Ovary (tissue), 7 donors: ENCODE measurements at regions not wholly inside any gene's neighbourhood (a gene's known extent, or its start where the extent isn't known, plus 50 kb on each side); places are given as distances from the start of the nearest gene placed in this dataset.
"Not testable (repeated sequence)": the region's sequence is repeated elsewhere in the genome, so short reads cannot be mapped to it uniquely, and the experiment has no call there.

Source experiments
- DNase-seq, 5 donors: peaks; one replicate each; pipeline ENCODE4 v3.0.0-alpha.2; 2019 to 2020
- H3K27ac ChIP-seq, 2 donors: fragments of 200-600 bp; one replicate each; pipeline versions ENCODE4 v1.5.1 to v1.8.0; 2019 to 2022
- H3K27me3 ChIP-seq: fragments of 200-600 bp; one replicate; pipeline ENCODE4 v1.8.0; 2022
- H3K36me3 ChIP-seq: fragments of 200-600 bp; sonication (generic); one replicate; pipeline ENCODE4 v1.5.1; 2019
- H3K4me1 ChIP-seq: one replicate; pipeline ENCODE4 v1.8.1; 2013; ENCODE audit warnings: mild to moderate bottlenecking, moderate library complexity; ENCODE audit not compliant: insufficient read depth
- H3K4me3 ChIP-seq: fragments of 200-600 bp; sonication (generic); one replicate; pipeline ENCODE4 v1.5.1; 2017
- H3K9me3 ChIP-seq, 2 donors: fragments of 200-600 bp in 1 of 2; sonication (generic) in 1 of 2; one replicate each; pipeline versions ENCODE4 v1.5.1 to v1.8.1; 2013 to 2019; ENCODE audit warnings: mild to moderate bottlenecking in 1 of 2, moderate library complexity in 1 of 2
- EP300 ChIP-seq: sonication (generic); formaldehyde crosslinking; IDR thresholded peaks from one replicate; pipeline ENCODE4 v1.6.1; 2017; ENCODE audit warnings: antibody characterized with exemption
- POLR2A ChIP-seq: fragments of 450-650 bp; IDR thresholded peaks from one replicate; pipeline ENCODE4 v1.6.1; 2017; ENCODE audit warnings: antibody characterized with exemption, mild to moderate bottlenecking, moderate library complexity
- WGBS, 3 donors: extraction: QIAGEN DNeasy Blood & Tissue Kit in 1 of 3; methylation state at CpG; one replicate each; pipeline versions ENCODE4 v1.1.5 to v1.1.7; 2013 to 2017; 5-methylcytosine and 5-hydroxymethylcytosine counted together
- intact Hi-C, 4 donors: fragments of 100-400 bp; cut with DNase I; formaldehyde crosslinking; loops; one replicate each; pipeline versions ENCODE4 v1.11.0 to v1.15.1; 2022 to 2023
- TF ChIP-seq, protein P1 (sequence below), 3 donors: fragments of 450-650 bp in 2 of 3; fragments of 200-600 bp in 1 of 3; IDR thresholded peaks; one replicate each; pipeline versions ENCODE4 v1.5.1 to v1.8.0; 2016 to 2022; ENCODE audit warnings: antibody characterized with exemption in 3 of 3, mild to moderate bottlenecking in 1 of 3
- donor health status: DM: no; HTN: no; CAD: no; lungs with moderate emphysema.
- donor health status: DM: no; HTN: no; CAD: no.
- donor health status: Bipolar disorder and iron deficiency.
- donor health status: DM: no; HTN: no; CAD: no.
- donor health status: DM: yes; HTN: yes; CAD: no.

DNA sequence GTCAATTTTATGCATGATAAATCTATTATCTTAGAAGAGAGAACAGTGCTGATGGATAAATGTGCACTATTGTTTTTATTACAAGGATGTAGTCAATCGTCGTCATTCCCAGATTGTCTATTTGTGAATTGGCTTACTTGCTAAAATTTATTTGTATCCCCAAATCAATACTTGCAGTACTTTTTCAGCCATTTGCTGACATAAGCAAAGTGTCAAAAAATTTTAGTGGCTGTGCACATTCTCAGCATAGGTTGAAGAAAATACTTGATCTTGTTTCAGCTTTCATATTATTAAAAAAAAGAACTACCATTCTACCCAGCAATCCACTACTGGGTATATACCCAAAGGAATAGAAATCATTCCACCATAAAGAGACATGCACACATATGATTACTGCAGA lies 477.9 kb upstream of the CA10 start:
- TF ChIP-seq, protein P1, sequence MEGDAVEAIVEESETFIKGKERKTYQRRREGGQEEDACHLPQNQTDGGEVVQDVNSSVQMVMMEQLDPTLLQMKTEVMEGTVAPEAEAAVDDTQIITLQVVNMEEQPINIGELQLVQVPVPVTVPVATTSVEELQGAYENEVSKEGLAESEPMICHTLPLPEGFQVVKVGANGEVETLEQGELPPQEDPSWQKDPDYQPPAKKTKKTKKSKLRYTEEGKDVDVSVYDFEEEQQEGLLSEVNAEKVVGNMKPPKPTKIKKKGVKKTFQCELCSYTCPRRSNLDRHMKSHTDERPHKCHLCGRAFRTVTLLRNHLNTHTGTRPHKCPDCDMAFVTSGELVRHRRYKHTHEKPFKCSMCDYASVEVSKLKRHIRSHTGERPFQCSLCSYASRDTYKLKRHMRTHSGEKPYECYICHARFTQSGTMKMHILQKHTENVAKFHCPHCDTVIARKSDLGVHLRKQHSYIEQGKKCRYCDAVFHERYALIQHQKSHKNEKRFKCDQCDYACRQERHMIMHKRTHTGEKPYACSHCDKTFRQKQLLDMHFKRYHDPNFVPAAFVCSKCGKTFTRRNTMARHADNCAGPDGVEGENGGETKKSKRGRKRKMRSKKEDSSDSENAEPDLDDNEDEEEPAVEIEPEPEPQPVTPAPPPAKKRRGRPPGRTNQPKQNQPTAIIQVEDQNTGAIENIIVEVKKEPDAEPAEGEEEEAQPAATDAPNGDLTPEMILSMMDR (IDR thresholded peaks at IDR 0.05) = no peak
- TF ChIP-seq POLR2A (no peak), EP300 (no peak)
- no peak for DNase-seq

GRCh38 chr17:52606590-52606989 lies 448.1 kb upstream of the CA10 start:
- no peaks in the 10 kb centered on the region for H3K4me1 ChIP-seq
- 75 to 80% (median 75%) methylated on average over 2 of the region's 2 CpGs for WGBS, 3 donors
- H3K27me3 ChIP-seq = no peaks in the 10 kb centered on the region
- no peaks in the 10 kb centered on the region for H3K9me3 ChIP-seq
- H3K27ac ChIP-seq = no peak overlapping the region
- DNase-seq = no peak
- H3K36me3 ChIP-seq = no peaks in the 10 kb centered on the region
- TF ChIP-seq, protein P1 (IDR thresholded peaks at IDR 0.05) = no peak
- TF ChIP-seq POLR2A = no peak
- TF ChIP-seq EP300 = no peak
- H3K4me3 ChIP-seq = no peak overlapping the region
- intact Hi-C loops = no loop called here

More for the DNA sequence above, 477.9 kb upstream of the CA10 start:
- intact Hi-C loops = no loop called here
- H3K36me3 ChIP-seq = no peaks in the 10 kb centered on the region
- WGBS, 3 donors = 85 to 95% (median 93%) methylated on average over 2 of the region's 2 CpGs
- no peaks in the 10 kb centered on the region for H3K9me3 ChIP-seq
- no peak overlapping the region for H3K27ac ChIP-seq
- H3K4me3 ChIP-seq = no peak overlapping the region
- H3K27me3 ChIP-seq = no peaks in the 10 kb centered on the region
- H3K4me1 ChIP-seq = no peaks in the 10 kb centered on the region

GRCh38 chr17:52606098-52606497 lies 447.6 kb upstream of the CA10 start:
- Histone ChIP-seq H3K27me3 (no peaks in the 10 kb centered on the region), H3K27ac (no peak overlapping the region), H3K4me3 (no peak overlapping the region), H3K4me1 (no peaks in the 10 kb centered on the region), H3K9me3 (no peaks in the 10 kb centered on the region), H3K36me3 (no peaks in the 10 kb centered on the region)
- DNase-seq = no peak
- intact Hi-C loops = no loop called here
- 43 to 49% (median 48%) methylated on average over 2 of the region's 2 CpGs for WGBS, 3 donors
- TF ChIP-seq POLR2A (no peak), EP300 (no peak)
- TF ChIP-seq, protein P1 (IDR thresholded peaks at IDR 0.05) = no peak

DNA sequence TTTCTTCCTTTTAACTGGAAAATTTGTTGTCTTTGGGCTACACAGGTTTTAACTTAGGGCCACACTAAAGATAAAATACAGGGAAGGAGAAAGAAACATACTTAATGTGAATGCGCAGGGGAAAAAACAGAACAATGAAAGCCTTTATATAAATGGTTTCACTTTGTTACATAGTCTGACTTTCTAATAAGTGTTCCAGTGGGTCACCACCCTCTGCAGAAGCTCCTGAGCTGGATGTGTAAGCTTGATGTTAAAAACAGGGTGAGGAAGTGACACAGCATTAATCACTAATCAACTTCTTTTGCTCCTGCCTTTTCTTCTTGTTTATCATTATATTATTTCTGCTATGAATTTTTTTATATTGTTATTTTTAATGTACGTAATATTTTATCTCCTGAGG lies 445.6 kb upstream of the CA10 start:
- 46 to 48% (median 47%) methylated on average over 2 of the region's 2 CpGs for WGBS, 3 donors
- no peak overlapping the region for H3K4me3 ChIP-seq
- DNase-seq = no peak
- TF ChIP-seq EP300 (no peak), POLR2A (no peak)
- TF ChIP-seq, protein P1 (IDR thresholded peaks at IDR 0.05) = no peak
- intact Hi-C loops = no loop called here
- no peaks in the 10 kb centered on the region for H3K27me3 ChIP-seq
- no peaks in the 10 kb centered on the region for H3K4me1 ChIP-seq
- no peaks in the 10 kb centered on the region for H3K9me3 ChIP-seq
- H3K27ac ChIP-seq = no peak overlapping the region
- no peaks in the 10 kb centered on the region for H3K36me3 ChIP-seq

DNA sequence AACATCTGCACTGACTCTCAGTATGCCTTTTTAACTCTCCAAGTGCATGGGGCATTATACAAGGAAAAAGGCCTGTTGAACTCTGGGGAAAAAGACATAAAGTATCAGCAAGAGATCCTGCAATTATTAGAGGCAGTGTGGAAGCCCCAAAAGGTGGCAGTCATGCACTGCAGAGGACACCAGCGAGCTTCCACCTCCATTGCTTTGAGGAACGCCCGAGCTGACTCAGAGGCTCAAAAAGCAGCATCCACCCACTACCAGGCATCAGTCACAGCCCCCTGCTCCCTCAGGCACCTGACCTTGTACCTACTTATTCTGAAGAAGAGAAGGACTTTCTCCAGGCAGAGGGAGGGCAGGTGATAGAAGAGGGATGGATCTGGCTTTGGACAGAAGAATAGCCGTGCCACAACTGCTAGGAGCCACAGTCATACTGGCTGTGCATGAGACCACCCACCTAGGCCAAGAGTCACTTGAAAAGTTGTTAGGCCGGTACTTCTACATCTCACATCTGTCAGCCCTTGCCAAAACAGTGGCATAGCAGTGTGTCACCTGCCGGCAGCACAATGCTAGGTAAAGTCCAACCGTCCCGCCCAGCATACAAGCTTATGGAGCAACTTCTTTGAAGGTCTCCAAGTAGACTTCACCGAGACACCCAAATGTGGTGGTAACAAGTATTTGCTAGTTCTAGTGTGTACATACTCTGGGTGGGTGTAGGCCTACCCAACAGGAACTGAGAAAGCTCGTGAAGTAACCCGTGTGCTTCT lies 439.1 kb upstream of the CA10 start:
- H3K36me3 ChIP-seq, H3K4me1 ChIP-seq, H3K27ac ChIP-seq, DNase-seq, H3K4me3 ChIP-seq, H3K27me3 ChIP-seq, intact Hi-C loops, H3K9me3 ChIP-seq: not testable (repeated sequence)
- 75 to 80% (median 77%) methylated on average over 11 of the region's 11 CpGs for WGBS, 3 donors
